Esophagus muscularis mucosa (tissue), 4 donors: ENCODE measurements at regions not wholly inside any gene's neighbourhood (a gene's known extent, or its start where the extent isn't known, plus 50 kb on each side); places are given as distances from the start of the nearest gene placed in this dataset.

Source experiments
- EP300 ChIP-seq: sonication (generic); formaldehyde crosslinking; IDR thresholded peaks from one replicate; pipeline ENCODE4 v1.6.1; 2017; ENCODE audit warnings: antibody characterized with exemption
- POLR2A ChIP-seq: fragments of 450-650 bp; IDR thresholded peaks from one replicate; pipeline ENCODE4 v1.6.1; 2017; ENCODE audit warnings: antibody characterized with exemption, moderate library complexity, mild to moderate bottlenecking, low read depth
- POLR2AphosphoS5 ChIP-seq, 2 donors: sonication (generic); formaldehyde crosslinking; IDR thresholded peaks; one replicate each; pipeline ENCODE4 v1.6.1; 2017; ENCODE audit warnings: antibody characterized with exemption in 2 of 2
- TF ChIP-seq, protein P1 (sequence below), 3 experiments: fragments of 200-600 bp in 2 of 3; fragments of 450-650 bp in 1 of 3; sonication (generic) in 2 of 3; IDR thresholded peaks; one replicate each; pipeline ENCODE4 v1.5.1; 2017 to 2019; ENCODE audit warnings: antibody characterized with exemption in 3 of 3, mild to moderate bottlenecking in 2 of 3, moderate library complexity in 1 of 3

DNA sequence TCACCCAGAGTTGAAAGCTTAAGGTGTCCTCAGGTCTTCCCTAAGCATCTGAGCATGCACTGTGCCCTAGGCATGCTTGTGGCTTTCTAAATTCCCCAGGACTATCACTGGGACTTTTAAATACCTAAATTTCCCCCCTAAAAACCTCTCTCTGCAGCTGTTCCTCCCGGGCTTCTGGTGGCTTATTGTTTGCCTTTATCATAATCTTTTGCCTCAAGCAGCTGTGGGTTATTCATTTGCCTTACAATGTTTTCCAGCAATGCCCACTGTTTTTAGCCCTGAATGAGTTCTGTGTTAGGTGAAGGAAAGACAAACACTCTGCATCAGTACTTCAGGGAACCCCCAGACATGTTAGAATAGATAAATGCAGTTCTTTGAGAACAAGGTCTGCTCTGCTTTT is 455.0 kb downstream of the ZIC3 start:
- TF ChIP-seq POLR2A (no peak), POLR2AphosphoS5 (IDR thresholded peaks at IDR 0.05) (no peak), EP300 (no peak)
- TF ChIP-seq, protein P1, sequence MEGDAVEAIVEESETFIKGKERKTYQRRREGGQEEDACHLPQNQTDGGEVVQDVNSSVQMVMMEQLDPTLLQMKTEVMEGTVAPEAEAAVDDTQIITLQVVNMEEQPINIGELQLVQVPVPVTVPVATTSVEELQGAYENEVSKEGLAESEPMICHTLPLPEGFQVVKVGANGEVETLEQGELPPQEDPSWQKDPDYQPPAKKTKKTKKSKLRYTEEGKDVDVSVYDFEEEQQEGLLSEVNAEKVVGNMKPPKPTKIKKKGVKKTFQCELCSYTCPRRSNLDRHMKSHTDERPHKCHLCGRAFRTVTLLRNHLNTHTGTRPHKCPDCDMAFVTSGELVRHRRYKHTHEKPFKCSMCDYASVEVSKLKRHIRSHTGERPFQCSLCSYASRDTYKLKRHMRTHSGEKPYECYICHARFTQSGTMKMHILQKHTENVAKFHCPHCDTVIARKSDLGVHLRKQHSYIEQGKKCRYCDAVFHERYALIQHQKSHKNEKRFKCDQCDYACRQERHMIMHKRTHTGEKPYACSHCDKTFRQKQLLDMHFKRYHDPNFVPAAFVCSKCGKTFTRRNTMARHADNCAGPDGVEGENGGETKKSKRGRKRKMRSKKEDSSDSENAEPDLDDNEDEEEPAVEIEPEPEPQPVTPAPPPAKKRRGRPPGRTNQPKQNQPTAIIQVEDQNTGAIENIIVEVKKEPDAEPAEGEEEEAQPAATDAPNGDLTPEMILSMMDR (IDR thresholded peaks at IDR 0.05) = no peak
